GM18868 (cell line): ENCODE measurements at regions not wholly inside any gene's neighbourhood (a gene's known extent, or its start where the extent isn't known, plus 50 kb on each side); places are given as distances from the start of the nearest gene placed in this dataset.

Experiments
- ATAC-seq: cut with Tn5 transposase; IDR thresholded peaks from one replicate; pipeline ENCODE4 v1.9.1; 2021; ENCODE audit warnings: mild to moderate bottlenecking, moderate library complexity; ENCODE audit not compliant: unreplicated experiment

DNA sequence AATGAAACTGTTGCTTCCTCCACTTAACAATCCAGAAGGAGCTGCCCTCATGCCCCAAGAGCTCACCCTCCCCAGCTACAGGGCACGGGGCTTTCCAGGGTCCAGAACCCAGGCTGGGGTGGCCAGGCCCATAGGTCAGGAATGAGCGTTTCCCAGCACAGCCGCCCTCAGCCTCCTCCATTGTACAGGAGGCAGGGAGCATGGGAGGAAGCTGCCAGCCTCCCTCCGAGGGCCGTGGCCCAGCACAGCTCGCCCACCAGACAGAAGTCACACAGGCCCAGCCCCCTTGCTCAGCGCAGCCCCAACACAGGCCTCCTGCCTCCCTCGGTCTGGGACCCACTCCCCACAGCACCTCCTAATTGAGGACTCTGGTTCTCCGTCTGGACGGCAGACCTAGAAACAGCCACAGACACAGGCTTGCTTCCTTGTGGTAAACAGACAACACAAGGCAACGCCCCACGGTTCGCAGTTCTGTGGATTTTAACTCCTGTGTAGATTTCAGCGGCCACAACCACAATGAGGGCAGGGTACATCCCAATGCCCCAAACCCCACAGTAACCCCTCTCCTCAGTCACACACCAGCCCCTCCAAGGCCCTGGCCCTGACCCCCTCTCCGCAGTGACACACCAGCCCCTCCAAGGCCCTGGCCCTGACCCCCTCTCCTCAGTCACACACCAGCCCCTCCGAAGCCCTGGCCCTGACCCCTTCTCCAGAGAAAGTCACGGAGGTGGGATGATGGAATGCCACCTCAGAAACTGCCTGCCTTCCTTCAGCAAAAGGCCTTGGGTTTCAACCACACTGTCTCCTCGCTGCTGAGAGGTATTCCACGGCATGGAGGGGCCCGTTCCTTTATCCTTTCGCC is 173.5 kb downstream of the DLL1 start:
- no peak for ATAC-seq

GRCh38 chr6:170116636-170117035 is 174.2 kb downstream of the DLL1 start:
- no peak for ATAC-seq

DNA sequence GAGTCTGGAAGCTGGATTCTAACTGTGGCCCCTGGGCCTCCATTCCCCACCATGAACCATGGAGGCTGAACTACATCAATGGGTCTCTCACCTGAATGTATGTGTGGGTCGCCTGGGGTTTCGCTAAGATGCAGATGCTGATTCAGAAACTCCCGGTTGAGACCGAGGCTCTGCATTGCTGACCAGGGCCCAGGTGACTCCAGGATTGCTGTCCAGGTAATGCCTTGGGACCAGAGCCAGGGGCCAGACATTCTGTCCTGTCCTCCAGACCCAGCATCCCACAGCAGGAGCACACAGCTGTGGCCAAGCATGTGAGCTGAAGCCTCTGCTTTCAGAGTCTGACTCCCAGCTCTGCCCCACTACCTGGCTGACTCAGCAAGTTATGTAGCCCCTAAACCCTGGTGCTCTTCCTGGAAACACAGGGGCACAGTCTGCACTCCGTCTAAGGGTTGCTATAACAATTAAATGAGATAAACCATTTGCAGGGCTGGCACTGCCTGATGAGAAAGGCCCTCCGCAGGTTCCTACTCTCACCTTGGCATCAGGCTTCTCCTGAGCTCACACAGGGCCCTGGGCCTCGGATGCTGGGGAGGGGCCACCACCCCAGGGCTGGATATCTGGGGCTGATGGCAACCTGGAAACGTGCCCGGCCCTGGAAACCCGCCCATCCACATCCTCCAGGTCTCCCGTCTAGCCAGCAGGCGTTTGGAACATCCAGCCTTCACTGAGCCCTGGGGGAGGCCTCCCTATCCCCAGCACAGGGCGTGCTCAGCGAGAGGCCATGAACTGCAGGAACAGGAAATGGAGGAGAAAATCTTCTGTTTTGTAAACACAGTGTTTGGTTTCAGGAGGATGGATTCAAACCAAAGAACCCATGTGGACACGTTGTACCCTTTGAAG is 175.7 kb downstream of the DLL1 start:
- ATAC-seq: no peak

DNA sequence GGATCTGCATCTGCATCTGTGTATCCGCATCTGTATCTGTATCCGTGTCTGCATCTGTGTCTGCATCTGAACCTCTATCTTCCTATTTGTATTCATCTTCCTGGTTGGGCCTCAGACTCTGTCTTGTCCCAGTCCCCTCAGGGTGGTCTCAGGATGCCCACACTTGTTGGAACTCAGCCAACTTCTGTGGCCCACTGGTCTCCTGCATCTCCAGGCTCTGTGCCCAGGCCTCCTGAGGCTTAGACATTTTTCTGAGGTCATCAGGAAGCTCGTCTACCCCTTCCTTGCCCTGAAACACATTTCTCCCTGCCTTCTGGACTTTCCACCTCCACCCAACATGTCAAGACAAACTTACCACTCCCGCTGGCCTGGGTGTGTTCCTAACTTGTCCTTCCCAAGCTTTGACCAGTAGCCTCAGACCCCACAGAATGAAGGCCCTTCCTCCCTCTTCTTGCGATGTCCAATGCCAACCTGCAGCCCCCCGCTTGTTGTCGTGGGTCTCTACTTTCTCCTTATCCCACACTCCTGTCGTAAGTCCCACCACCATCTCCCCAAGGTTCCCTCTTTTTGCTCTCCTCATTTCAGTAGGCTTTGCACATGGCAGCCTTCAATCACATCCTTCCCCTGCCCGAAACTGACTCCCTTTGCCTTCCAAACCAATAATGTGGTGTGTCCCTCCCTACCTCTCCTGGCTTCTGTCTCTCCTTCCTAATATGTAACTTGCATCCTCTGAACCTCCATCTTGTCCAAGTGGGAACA is 176.5 kb downstream of the DLL1 start:
- no peak for ATAC-seq

GRCh38 chr6:170113141-170113540 is 177.7 kb downstream of the DLL1 start:
- no peak for ATAC-seq

DNA sequence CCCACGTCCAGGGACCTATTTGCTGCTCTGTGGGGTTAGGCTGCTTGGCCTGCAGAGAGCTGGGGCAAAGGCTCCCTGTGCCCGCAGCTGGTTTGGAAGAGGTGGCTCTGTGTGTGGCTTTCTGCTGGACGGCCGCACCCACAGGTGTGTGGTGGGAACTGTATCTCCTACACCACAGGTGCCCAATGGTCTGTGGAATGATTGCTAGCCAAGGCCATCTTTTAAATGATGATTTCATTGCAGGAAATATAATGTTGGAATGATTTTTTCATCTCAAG is 178.4 kb downstream of the DLL1 start:
- no peak for ATAC-seq

DNA sequence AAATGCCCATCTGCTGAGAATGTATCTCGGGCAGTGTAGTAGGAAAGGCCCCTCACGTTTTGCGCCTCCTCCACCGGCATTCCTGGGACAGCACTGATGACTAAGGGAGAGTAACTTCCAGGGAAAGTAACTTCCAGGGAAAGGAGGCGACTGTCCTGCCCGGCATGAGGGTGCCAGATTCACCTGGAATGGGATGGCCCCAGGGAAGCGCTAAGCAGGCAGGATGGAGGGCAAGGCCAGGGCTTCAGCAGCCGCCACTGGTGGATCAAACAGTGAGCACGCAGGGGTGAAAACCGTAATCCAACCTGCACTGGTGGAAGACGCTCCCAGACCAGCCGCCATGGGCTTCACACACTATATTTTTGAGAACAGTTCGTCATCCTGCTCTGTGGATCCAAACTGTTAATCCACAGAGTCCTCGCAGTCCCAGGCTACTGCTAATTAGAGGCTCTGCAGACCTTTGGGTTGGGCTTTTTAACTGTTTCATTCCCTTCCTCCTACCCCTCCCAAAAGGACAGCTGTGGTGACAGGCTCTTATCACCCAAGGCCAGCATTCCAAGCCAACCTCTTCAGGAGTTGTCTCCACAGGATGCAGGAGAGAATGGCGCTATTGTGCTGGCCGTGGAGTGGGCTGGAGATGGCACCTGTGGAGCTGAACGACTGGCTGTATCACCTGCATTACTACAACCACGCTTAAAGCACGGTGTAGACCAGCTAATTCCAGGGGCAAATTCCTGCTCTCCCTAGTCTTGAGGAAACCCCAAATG is 178.9 kb downstream of the DLL1 start:
- ATAC-seq: no peak

GRCh38 chr6:170111141-170111664 is 179.7 kb downstream of the DLL1 start:
- ATAC-seq: no peak

DNA sequence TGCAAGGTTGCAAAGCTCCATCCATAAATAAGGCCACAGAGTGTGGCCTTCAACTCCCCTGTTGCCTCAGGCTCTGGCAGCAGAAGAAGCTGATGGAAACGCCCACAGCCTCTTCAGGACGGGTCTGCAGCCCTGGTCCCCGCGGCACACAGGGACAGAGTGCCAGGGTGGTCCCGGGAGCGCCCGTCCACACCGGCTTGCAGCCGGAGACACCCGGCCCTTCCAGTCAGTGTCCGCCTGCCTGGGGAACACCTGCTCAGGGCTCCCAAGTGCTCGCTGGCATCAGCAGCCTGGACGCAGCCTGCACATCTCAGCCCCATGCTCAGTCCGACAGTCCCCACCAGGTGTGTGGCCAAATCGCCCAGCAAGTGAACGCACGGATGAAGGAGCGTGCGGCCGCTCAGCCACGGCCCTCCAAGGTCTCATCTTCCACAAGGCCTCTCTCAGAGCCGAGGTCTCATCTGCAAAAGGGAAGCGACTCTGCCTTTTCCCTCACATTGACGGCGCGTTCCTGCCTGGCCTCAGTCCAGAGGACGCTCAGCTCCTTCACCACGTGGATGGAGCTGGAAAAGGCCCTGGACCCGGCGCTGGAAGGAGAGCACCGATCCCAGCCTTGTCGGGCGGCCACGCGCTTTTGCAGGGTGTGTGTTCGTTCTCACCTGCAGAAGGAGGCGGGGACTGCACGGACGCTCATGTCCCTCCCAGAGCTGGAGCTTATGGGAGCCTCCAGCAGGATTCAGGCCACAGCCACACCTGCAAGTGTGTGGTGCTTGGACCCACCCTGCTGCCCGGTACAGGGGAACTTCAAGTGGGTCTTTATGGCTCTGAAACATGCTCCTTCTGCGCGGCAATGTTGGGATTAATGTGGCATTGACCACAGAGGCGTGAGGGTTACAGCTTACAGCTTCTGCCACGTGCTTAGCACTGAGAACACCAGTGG is 180.4 kb downstream of the DLL1 start:
- no peak for ATAC-seq

DNA sequence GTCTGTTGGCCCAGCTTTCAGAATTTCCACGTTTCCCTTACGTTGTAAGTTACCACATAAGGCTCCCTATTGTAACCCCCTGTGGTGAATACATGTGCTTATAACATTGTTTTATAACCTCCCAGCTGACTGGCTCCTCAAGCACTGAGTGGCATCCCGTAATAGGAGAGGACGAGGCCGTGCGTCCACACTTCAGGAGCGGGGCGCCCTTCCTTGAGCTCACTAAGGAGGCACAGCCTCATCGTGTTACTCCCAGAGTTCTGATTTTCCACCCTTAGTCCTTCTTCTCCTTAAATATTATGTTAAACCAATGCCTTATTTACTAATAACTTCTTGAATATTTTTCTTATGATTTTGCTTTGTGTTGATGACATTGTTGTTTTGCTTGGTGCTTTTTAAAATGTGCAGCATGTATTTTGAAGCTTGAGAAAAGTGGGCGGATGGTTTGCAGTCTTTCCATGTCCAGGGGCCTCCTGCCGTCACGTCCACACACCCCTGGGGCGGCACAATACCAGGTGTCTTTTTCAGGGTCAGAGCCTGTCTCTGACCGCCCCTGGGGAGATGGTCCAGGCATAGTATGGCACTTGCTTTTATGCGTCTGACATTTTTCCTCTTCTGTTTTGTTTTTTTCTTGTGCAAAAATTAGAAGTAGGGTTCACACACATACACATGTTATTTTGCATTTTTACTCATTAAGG is 181.8 kb downstream of the DLL1 start:
- ATAC-seq: no peak

GRCh38 chr6:170108456-170108855 is 182.4 kb downstream of the DLL1 start:
- ATAC-seq: no peak

- no peak for ATAC-seq
These were observed 183.2 kb downstream of the DLL1 start for GRCh38 chr6:170107606-170108222.

- no peak for ATAC-seq
These were observed 183.9 kb downstream of the DLL1 start for GRCh38 chr6:170106906-170107525.

GRCh38 chr6:170102582-170103481 is 188.0 kb downstream of the DLL1 start:
- ATAC-seq: no peak

GRCh38 chr6:170102038-170102437 is 188.8 kb downstream of the DLL1 start:
- no peak for ATAC-seq

DNA sequence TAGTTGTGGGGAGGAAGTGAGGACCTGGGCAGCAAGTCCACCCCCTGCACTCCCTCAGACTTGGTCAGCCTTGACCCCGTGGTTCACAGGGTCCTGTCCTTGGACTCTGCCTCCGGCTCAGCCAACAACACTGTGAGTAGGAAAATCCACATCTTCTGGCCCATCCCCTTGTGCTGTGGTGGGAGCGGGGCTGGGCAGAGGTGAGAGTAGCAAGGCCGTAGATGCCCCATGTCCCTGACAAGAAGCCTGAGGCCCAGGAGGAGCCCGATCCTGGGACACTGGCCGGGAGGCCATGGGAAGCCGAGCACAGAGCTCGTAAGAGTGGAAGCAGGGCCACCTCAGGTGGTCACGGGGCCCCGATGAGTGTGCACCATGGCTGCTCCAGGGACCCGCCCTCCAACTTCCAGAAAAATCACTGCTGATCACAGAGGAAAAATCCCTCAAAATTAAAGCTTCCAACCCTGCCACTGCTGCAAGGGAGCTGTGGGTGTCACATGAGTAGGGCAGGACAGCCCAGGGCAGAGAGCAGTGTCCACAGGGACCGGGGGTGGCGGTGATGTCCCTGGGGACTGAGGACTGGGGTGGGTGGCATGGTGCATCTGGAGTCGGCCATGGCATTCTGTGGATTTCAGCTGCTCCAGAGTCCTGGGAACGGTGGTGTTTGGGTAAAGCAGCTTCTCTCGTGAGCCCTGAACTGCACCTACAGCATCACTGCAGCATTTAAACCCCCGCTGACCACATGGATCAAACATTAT is 189.4 kb downstream of the DLL1 start:
- no peak for ATAC-seq
